HL-60/S4 (cell line): ENCODE measurements at regions not wholly inside any gene's neighbourhood (a gene's known extent, or its start where the extent isn't known, plus 50 kb on each side); places are given as distances from the start of the nearest gene placed in this dataset.
"Not testable (repeated sequence)": the region's sequence is repeated elsewhere in the genome, so short reads cannot be mapped to it uniquely, and the experiment has no call there.

Source experiments
- in situ Hi-C: fragments of 300-500 bp; cut with MboI; formaldehyde crosslinking; loops from 2 replicates; pipeline ENCODE4 v1.14.3; 2022; ENCODE audit warnings: low sequenced_read_pairs

GRCh38 chr7:148507787-148508186 is 82.8 kb upstream of the C7orf33 start:
- in situ Hi-C loops = loop anchor here (10.0 kb wide), 1 partner anchor 457 kb away; no protein-coding TSS in a partner anchor

- in situ Hi-C loops = no loop called here
Measured at GRCh38 chr7:148514236-148514635, 76.3 kb upstream of the C7orf33 start.

GRCh38 chr7:148515237-148515636 is 75.3 kb upstream of the C7orf33 start:
- in situ Hi-C loops = no loop called here

- in situ Hi-C loops = no loop called here
Measured at GRCh38 chr7:148515728-148516695, 74.6 kb upstream of the C7orf33 start.

- in situ Hi-C loops = not testable (repeated sequence)
Measured at GRCh38 chr7:148519386-148519785, 71.2 kb upstream of the C7orf33 start.

- in situ Hi-C loops = no loop called here
Measured at GRCh38 chr7:148521271-148521670, 69.3 kb upstream of the C7orf33 start.

- in situ Hi-C loops = no loop called here
Measured at GRCh38 chr7:148523550-148523949, 67.0 kb upstream of the C7orf33 start.

- in situ Hi-C loops = no loop called here
Measured at GRCh38 chr7:148524479-148525224, 65.9 kb upstream of the C7orf33 start.

- in situ Hi-C loops = no loop called here
Measured at GRCh38 chr7:148527717-148528168, 62.8 kb upstream of the C7orf33 start.

- in situ Hi-C loops = no loop called here
Measured at GRCh38 chr7:148535217-148535616, 55.3 kb upstream of the C7orf33 start.

- in situ Hi-C loops = no loop called here
Measured at GRCh38 chr7:148537435-148537834, 53.1 kb upstream of the C7orf33 start.

- in situ Hi-C loops = no loop called here
Measured at GRCh38 chr7:148540041-148540738, 50.4 kb upstream of the C7orf33 start.
